WTC11 (cell line): ENCODE measurements at regions not wholly inside any gene's neighbourhood (a gene's known extent, or its start where the extent isn't known, plus 50 kb on each side); places are given as distances from the start of the nearest gene placed in this dataset.
A peak's percentile ranks its signal among the peaks of the same experiment; 100 is the strongest.

Experiments
- ATAC-seq: fragments of 200-7000 bp; cut with Tn5 transposase; 2 replicates; pipeline ENCODE4 v1.10.0; 2021; ENCODE audit warnings: mild to moderate bottlenecking, moderate library complexity
- CTCF ChIA-PET: fragments of 300-600 bp; sonication (Branson Sonifier 250); formaldehyde crosslinking; loops from one replicate; lab custom pipeline; 2021; ENCODE audit warnings: antibody characterized with exemption; lab: Charles Lee
- POLR2A ChIA-PET: fragments of 350-600 bp; sonication (Branson Sonifier 250); formaldehyde crosslinking; loops from one replicate; lab custom pipeline; 2021; ENCODE audit warnings: antibody characterized with exemption; lab: Charles Lee
- DNase-seq: peaks from one replicate; pipeline ENCODE4 v3.0.0; 2021; ENCODE audit warnings: low spot score
- H3K27ac Mint-ChIP-seq: 2 replicates; pipeline ENCODE4 v1.8.0; 2021; ENCODE audit warnings: mixed read lengths
- H3K27me3 Mint-ChIP-seq: 2 replicates; pipeline ENCODE4 v1.8.0; 2021; ENCODE audit warnings: low read depth, mild to moderate bottlenecking, moderate library complexity, mixed read lengths
- H3K36me3 Mint-ChIP-seq: 2 replicates; pipeline ENCODE4 v1.8.0; 2021; ENCODE audit warnings: mixed read lengths
- H3K4me1 Mint-ChIP-seq: 2 replicates; pipeline ENCODE4 v1.8.0; 2022; ENCODE audit warnings: mixed read lengths
- H3K4me3 Mint-ChIP-seq: 2 replicates; pipeline ENCODE4 v1.8.0; 2021; ENCODE audit warnings: mild to moderate bottlenecking, moderate library complexity, mixed read lengths
- H3K9me3 Mint-ChIP-seq: 2 replicates; pipeline ENCODE4 v1.8.0; 2021; ENCODE audit warnings: mixed read lengths
- CREM ChIP-seq: sonication (generic); formaldehyde crosslinking; IDR thresholded peaks from 2 replicates; pipeline ENCODE4 v1.8.1; 2022; ENCODE audit warnings: mild to moderate bottlenecking, missing genetic modification reagents, moderate library complexity
- ESRRA ChIP-seq: sonication (generic); formaldehyde crosslinking; IDR thresholded peaks from 2 replicates; pipeline ENCODE4 v1.8.1; 2022; ENCODE audit warnings: mild to moderate bottlenecking, missing genetic modification reagents, borderline replicate concordance
- FOXP4 ChIP-seq: sonication (generic); formaldehyde crosslinking; IDR thresholded peaks from 2 replicates; pipeline ENCODE4 v1.8.0; 2022; ENCODE audit warnings: mild to moderate bottlenecking, missing genetic modification reagents
- GTF2I ChIP-seq: fragments of 250-450 bp; sonication (Bioruptor Pico); conservative IDR thresholded peaks from 2 replicates; pipeline ENCODE4 v1.4.0; 2021; ENCODE audit warnings: mild to moderate bottlenecking
- HMGA2 ChIP-seq: fragments of 250-450 bp; sonication (Bioruptor Pico); IDR thresholded peaks from 2 replicates; pipeline ENCODE4 v1.4.0; 2021; ENCODE audit warnings: mild to moderate bottlenecking, moderate library complexity
- JUN ChIP-seq: sonication (generic); formaldehyde crosslinking; IDR thresholded peaks from 2 replicates; pipeline ENCODE4 v1.8.0; 2023; ENCODE audit warnings: mild to moderate bottlenecking, missing genetic modification reagents
- MYBL2 ChIP-seq: sonication (generic); formaldehyde crosslinking; IDR thresholded peaks from 2 replicates; pipeline ENCODE4 v1.8.1; 2023; ENCODE audit warnings: mild to moderate bottlenecking, moderate library complexity, missing genetic modification reagents
- NFYB ChIP-seq: sonication (generic); formaldehyde crosslinking; conservative IDR thresholded peaks from 2 replicates; pipeline ENCODE4 v1.8.0; 2022; ENCODE audit warnings: low read depth, missing genetic modification reagents
- NR2C2 ChIP-seq: sonication (generic); formaldehyde crosslinking; IDR thresholded peaks from 2 replicates; pipeline ENCODE4 v1.8.0; 2022; ENCODE audit warnings: mild to moderate bottlenecking, missing genetic modification reagents
- NR3C1 ChIP-seq: sonication (generic); formaldehyde crosslinking; conservative IDR thresholded peaks from 2 replicates; pipeline ENCODE4 v1.8.1; 2023; ENCODE audit warnings: low read depth, mild to moderate bottlenecking, missing genetic modification reagents
- OVOL2 ChIP-seq: fragments of 250-450 bp; sonication (Bioruptor Pico); IDR thresholded peaks from 2 replicates; pipeline ENCODE4 v1.9.0; 2021; ENCODE audit warnings: mild to moderate bottlenecking, borderline replicate concordance
- PREB ChIP-seq: sonication (generic); formaldehyde crosslinking; IDR thresholded peaks from 2 replicates; pipeline ENCODE4 v1.8.1; 2022; ENCODE audit warnings: mild to moderate bottlenecking, missing genetic modification reagents, moderate library complexity, borderline replicate concordance
- PRRX2 ChIP-seq: fragments of 250-450 bp; sonication (Bioruptor Pico); IDR thresholded peaks from 2 replicates; pipeline ENCODE4 v1.8.0; 2021; ENCODE audit warnings: mild to moderate bottlenecking
- RELA ChIP-seq: sonication (generic); formaldehyde crosslinking; IDR thresholded peaks from 2 replicates; pipeline ENCODE4 v1.8.1; 2022; ENCODE audit warnings: missing genetic modification reagents, mild to moderate bottlenecking, borderline replicate concordance
- SMAD4 ChIP-seq: sonication (generic); formaldehyde crosslinking; IDR thresholded peaks from 2 replicates; pipeline ENCODE4 v1.8.0; 2022; ENCODE audit warnings: mild to moderate bottlenecking, missing genetic modification reagents
- TCF7 ChIP-seq: sonication (generic); formaldehyde crosslinking; IDR thresholded peaks from 2 replicates; pipeline ENCODE4 v1.8.0; 2022; ENCODE audit warnings: mild to moderate bottlenecking, low read depth, missing genetic modification reagents, moderate library complexity
- TP53 ChIP-seq: sonication (generic); formaldehyde crosslinking; IDR thresholded peaks from 2 replicates; pipeline ENCODE4 v1.8.1; 2023; ENCODE audit warnings: mild to moderate bottlenecking, missing genetic modification reagents
- ZNF121 ChIP-seq: sonication (generic); formaldehyde crosslinking; IDR thresholded peaks from 2 replicates; pipeline ENCODE4 v1.8.0; 2023; ENCODE audit warnings: missing genetic modification reagents
- ZNF138 ChIP-seq: sonication (generic); formaldehyde crosslinking; conservative IDR thresholded peaks from 2 replicates; pipeline ENCODE4 v1.8.1; 2022; ENCODE audit warnings: mild to moderate bottlenecking, moderate library complexity, missing genetic modification reagents
- ZNF232 ChIP-seq: sonication (generic); formaldehyde crosslinking; IDR thresholded peaks from 2 replicates; pipeline ENCODE4 v1.8.0; 2022; ENCODE audit warnings: mild to moderate bottlenecking, missing genetic modification reagents
- TF ChIP-seq, protein P1 (sequence below): fragments of 250-450 bp; sonication (Bioruptor Pico); IDR thresholded peaks from 2 replicates; pipeline ENCODE4 v1.8.0; 2021; ENCODE audit warnings: mild to moderate bottlenecking
- TF ChIP-seq, protein P2 (sequence below): sonication (generic); formaldehyde crosslinking; IDR thresholded peaks from 2 replicates; pipeline ENCODE4 v1.8.1; 2023; ENCODE audit warnings: mild to moderate bottlenecking, moderate library complexity, missing genetic modification reagents
- TF ChIP-seq, protein P3 (sequence below): fragments of 200-600 bp; IDR thresholded peaks from 2 replicates; pipeline ENCODE4 v1.8.0; 2022; ENCODE audit warnings: antibody characterized with exemption
- TF ChIP-seq, protein P4 (sequence below): sonication (generic); formaldehyde crosslinking; IDR thresholded peaks from 2 replicates; pipeline ENCODE4 v1.8.0; 2023; ENCODE audit warnings: missing genetic modification reagents
- TF ChIP-seq, protein P5 (sequence below): sonication (generic); formaldehyde crosslinking; IDR thresholded peaks from 2 replicates; pipeline ENCODE4 v1.8.1; 2022; ENCODE audit warnings: low read depth, mild to moderate bottlenecking, moderate library complexity, missing genetic modification reagents, borderline replicate concordance

GRCh38 chr10:31660300-31660699, 268.3 kb downstream of the ARHGAP12 start:
- H3K36me3 Mint-ChIP-seq = no peaks in the 10 kb centered on the region
- ChIA-PET POLR2A (interaction anchor here (0.7 kb wide), 1 partner anchor 355 kb away, joined by 3 read pairs; no protein-coding TSS in a partner anchor), CTCF (no interaction called here)
- no peaks in the 10 kb centered on the region for H3K27me3 Mint-ChIP-seq
- H3K27ac Mint-ChIP-seq = no peak overlapping the region
- TF ChIP-seq, protein P1, sequence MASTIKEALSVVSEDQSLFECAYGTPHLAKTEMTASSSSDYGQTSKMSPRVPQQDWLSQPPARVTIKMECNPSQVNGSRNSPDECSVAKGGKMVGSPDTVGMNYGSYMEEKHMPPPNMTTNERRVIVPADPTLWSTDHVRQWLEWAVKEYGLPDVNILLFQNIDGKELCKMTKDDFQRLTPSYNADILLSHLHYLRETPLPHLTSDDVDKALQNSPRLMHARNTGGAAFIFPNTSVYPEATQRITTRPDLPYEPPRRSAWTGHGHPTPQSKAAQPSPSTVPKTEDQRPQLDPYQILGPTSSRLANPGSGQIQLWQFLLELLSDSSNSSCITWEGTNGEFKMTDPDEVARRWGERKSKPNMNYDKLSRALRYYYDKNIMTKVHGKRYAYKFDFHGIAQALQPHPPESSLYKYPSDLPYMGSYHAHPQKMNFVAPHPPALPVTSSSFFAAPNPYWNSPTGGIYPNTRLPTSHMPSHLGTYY (CRISPR knock-in tag) = no peak
- TF ChIP-seq OVOL2 = no peak
- TF ChIP-seq, protein P2, sequence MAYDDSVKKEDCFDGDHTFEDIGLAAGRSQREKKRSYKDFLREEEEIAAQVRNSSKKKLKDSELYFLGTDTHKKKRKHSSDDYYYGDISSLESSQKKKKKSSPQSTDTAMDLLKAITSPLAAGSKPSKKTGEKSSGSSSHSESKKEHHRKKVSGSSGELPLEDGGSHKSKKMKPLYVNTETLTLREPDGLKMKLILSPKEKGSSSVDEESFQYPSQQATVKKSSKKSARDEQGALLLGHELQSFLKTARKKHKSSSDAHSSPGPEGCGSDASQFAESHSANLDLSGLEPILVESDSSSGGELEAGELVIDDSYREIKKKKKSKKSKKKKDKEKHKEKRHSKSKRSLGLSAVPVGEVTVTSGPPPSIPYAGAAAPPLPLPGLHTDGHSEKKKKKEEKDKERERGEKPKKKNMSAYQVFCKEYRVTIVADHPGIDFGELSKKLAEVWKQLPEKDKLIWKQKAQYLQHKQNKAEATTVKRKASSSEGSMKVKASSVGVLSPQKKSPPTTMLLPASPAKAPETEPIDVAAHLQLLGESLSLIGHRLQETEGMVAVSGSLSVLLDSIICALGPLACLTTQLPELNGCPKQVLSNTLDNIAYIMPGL (CRISPR knock-in tag) = no peak
- TF ChIP-seq NFYB (CRISPR knock-in tag) = no peak
- TF ChIP-seq PRRX2 (CRISPR knock-in tag) = no peak
- TF ChIP-seq NR3C1 (CRISPR knock-in tag) = no peak
- TF ChIP-seq, protein P3, sequence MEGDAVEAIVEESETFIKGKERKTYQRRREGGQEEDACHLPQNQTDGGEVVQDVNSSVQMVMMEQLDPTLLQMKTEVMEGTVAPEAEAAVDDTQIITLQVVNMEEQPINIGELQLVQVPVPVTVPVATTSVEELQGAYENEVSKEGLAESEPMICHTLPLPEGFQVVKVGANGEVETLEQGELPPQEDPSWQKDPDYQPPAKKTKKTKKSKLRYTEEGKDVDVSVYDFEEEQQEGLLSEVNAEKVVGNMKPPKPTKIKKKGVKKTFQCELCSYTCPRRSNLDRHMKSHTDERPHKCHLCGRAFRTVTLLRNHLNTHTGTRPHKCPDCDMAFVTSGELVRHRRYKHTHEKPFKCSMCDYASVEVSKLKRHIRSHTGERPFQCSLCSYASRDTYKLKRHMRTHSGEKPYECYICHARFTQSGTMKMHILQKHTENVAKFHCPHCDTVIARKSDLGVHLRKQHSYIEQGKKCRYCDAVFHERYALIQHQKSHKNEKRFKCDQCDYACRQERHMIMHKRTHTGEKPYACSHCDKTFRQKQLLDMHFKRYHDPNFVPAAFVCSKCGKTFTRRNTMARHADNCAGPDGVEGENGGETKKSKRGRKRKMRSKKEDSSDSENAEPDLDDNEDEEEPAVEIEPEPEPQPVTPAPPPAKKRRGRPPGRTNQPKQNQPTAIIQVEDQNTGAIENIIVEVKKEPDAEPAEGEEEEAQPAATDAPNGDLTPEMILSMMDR = no peak
- TF ChIP-seq GTF2I (CRISPR knock-in tag) = no peak
- no peak for TF ChIP-seq ESRRA (CRISPR knock-in tag)
- no peak for TF ChIP-seq ZNF138
- TF ChIP-seq ZNF121 = no peak
- TF ChIP-seq PREB (CRISPR knock-in tag) = no peak
- H3K4me1 Mint-ChIP-seq = peaks cover 30% of the 10 kb centered on the region
- ATAC-seq (no peak), DNase-seq (no peak)
- no peak overlapping the region for H3K4me3 Mint-ChIP-seq
- H3K9me3 Mint-ChIP-seq = 0 out of 2 replicates have a peak, but pooled peaks cover 3% of the 10 kb centered on the region

GRCh38 chr10:31659665-31660064, 269.0 kb downstream of the ARHGAP12 start:
- no peak for DNase-seq
- ChIA-PET CTCF (no interaction called here), POLR2A (no interaction called here)
- H3K27ac Mint-ChIP-seq = no peak overlapping the region
- no peaks in the 10 kb centered on the region for H3K27me3 Mint-ChIP-seq
- 0 out of 2 replicates have a peak, but pooled peaks cover 3% of the 10 kb centered on the region for H3K9me3 Mint-ChIP-seq
- H3K4me3 Mint-ChIP-seq = no peak overlapping the region
- H3K4me1 Mint-ChIP-seq = peaks cover 24% of the 10 kb centered on the region
- no peaks in the 10 kb centered on the region for H3K36me3 Mint-ChIP-seq
- peak; percentile 38; the same call in 1 of the 2 replicates for ATAC-seq
- TF ChIP-seq JUN (no peak), TCF7 (no peak), RELA (CRISPR knock-in tag) (no peak), ZNF232 (CRISPR knock-in tag) (no peak), CREM (CRISPR knock-in tag) (no peak), NR2C2 (no peak), FOXP4 (CRISPR knock-in tag) (no peak), HMGA2 (CRISPR knock-in tag) (no peak), SMAD4 (CRISPR knock-in tag) (no peak), TP53 (CRISPR knock-in tag) (no peak), PRRX2 (CRISPR knock-in tag) (no peak), MYBL2 (CRISPR knock-in tag) (no peak)
- TF ChIP-seq, protein P4, sequence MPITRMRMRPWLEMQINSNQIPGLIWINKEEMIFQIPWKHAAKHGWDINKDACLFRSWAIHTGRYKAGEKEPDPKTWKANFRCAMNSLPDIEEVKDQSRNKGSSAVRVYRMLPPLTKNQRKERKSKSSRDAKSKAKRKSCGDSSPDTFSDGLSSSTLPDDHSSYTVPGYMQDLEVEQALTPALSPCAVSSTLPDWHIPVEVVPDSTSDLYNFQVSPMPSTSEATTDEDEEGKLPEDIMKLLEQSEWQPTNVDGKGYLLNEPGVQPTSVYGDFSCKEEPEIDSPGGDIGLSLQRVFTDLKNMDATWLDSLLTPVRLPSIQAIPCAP (CRISPR knock-in tag) = no peak
- TF ChIP-seq, protein P5, sequence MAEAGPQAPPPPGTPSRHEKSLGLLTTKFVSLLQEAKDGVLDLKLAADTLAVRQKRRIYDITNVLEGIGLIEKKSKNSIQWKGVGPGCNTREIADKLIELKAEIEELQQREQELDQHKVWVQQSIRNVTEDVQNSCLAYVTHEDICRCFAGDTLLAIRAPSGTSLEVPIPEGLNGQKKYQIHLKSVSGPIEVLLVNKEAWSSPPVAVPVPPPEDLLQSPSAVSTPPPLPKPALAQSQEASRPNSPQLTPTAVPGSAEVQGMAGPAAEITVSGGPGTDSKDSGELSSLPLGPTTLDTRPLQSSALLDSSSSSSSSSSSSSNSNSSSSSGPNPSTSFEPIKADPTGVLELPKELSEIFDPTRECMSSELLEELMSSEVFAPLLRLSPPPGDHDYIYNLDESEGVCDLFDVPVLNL (CRISPR knock-in tag) = no peak
- TF ChIP-seq, protein P2 (CRISPR knock-in tag) = no peak
